ENCODE measurements at regions not wholly inside any gene's neighbourhood (a gene's known extent, or its start where the extent isn't known, plus 50 kb on each side); places are given as distances from the start of the nearest gene placed in this dataset.

GRCh38 chr2:175576875-175577274, 395.4 kb upstream of the ATP5MC3 start:
- FAIRE-seq (no peak), DNase-seq (peak in 1 of 5 donors; percentile 19)
- H3K27me3 ChIP-seq (ENCODE audit: control insufficient read depth, insufficient read depth, low read length): no peaks in the 10 kb centered on the region
- no peaks in the 10 kb centered on the region for H3K4me1 ChIP-seq (ENCODE audit: control insufficient read depth in 2 of 3, insufficient read depth in 2 of 3, low read depth in 1 of 3, low read length in 3 of 3)
- no peak overlapping the region for H3K4me3 ChIP-seq (ENCODE audit: low read length in 3 of 3)
- intact Hi-C loops (cut with DNase I): no loop called here
- TF ChIP-seq CTCF (IDR thresholded peaks at IDR 0.05; ENCODE audit: borderline replicate concordance, extremely low read depth, insufficient read depth): no peak
- no peak overlapping the region for H3K27ac ChIP-seq (ENCODE audit: low read depth in 2 of 2, low read length in 2 of 2)
- H3K36me3 ChIP-seq (ENCODE audit: control insufficient read depth in 2 of 3, insufficient read depth in 3 of 3, low read length in 3 of 3): no peaks in the 10 kb centered on the region
- H3K9ac ChIP-seq (ENCODE audit: low read length in 3 of 3): no peak overlapping the region
- H3K9me3 ChIP-seq (ENCODE audit: control insufficient read depth in 2 of 3, insufficient read depth in 1 of 3, low read length in 3 of 3): no peaks in the 10 kb centered on the region

GRCh38 chr2:175576270-175576669, 394.8 kb upstream of the ATP5MC3 start:
- FAIRE-seq (no peak), DNase-seq (no peak)
- Histone ChIP-seq H3K9ac (ENCODE audit: low read length in 3 of 3) (no peak overlapping the region), H3K9me3 (ENCODE audit: control insufficient read depth in 2 of 3, insufficient read depth in 1 of 3, low read length in 3 of 3) (no peaks in the 10 kb centered on the region), H3K27ac (ENCODE audit: low read depth in 2 of 2, low read length in 2 of 2) (no peak overlapping the region), H3K4me3 (ENCODE audit: low read length in 3 of 3) (no peak overlapping the region), H3K4me1 (ENCODE audit: control insufficient read depth in 2 of 3, insufficient read depth in 2 of 3, low read depth in 1 of 3, low read length in 3 of 3) (no peaks in the 10 kb centered on the region), H3K36me3 (ENCODE audit: control insufficient read depth in 2 of 3, insufficient read depth in 3 of 3, low read length in 3 of 3) (no peaks in the 10 kb centered on the region), H3K27me3 (ENCODE audit: control insufficient read depth, insufficient read depth, low read length) (no peaks in the 10 kb centered on the region)
- intact Hi-C loops (cut with DNase I): no loop called here
- TF ChIP-seq CTCF (IDR thresholded peaks at IDR 0.05; ENCODE audit: borderline replicate concordance, extremely low read depth, insufficient read depth): no peak

- no peak overlapping the region for H3K4me3 ChIP-seq (ENCODE audit: low read length in 3 of 3)
- TF ChIP-seq CTCF (IDR thresholded peaks at IDR 0.05; ENCODE audit: borderline replicate concordance, extremely low read depth, insufficient read depth): no peak
- FAIRE-seq (no peak), DNase-seq (peak in 3 of 5 donors; percentile 40 to 88 (median 78))
- H3K4me1 ChIP-seq (ENCODE audit: control insufficient read depth in 2 of 3, insufficient read depth in 2 of 3, low read depth in 1 of 3, low read length in 3 of 3): no peaks in the 10 kb centered on the region
- intact Hi-C loops (cut with DNase I): no loop called here
- no peaks in the 10 kb centered on the region for H3K9me3 ChIP-seq (ENCODE audit: control insufficient read depth in 2 of 3, insufficient read depth in 1 of 3, low read length in 3 of 3)
- no peak overlapping the region for H3K27ac ChIP-seq (ENCODE audit: low read depth in 2 of 2, low read length in 2 of 2)
- H3K9ac ChIP-seq (ENCODE audit: low read length in 3 of 3): no peak overlapping the region
- no peaks in the 10 kb centered on the region for H3K27me3 ChIP-seq (ENCODE audit: control insufficient read depth, insufficient read depth, low read length)
- no peaks in the 10 kb centered on the region for H3K36me3 ChIP-seq (ENCODE audit: control insufficient read depth in 2 of 3, insufficient read depth in 3 of 3, low read length in 3 of 3)
These were observed 394.1 kb upstream of the ATP5MC3 start for GRCh38 chr2:175575346-175576258.

All from kidney (tissue), 13 donors.